ENCODE measurements at regions not wholly inside any gene's neighbourhood (a gene's known extent, or its start where the extent isn't known, plus 50 kb on each side); places are given as distances from the start of the nearest gene placed in this dataset.

DNA sequence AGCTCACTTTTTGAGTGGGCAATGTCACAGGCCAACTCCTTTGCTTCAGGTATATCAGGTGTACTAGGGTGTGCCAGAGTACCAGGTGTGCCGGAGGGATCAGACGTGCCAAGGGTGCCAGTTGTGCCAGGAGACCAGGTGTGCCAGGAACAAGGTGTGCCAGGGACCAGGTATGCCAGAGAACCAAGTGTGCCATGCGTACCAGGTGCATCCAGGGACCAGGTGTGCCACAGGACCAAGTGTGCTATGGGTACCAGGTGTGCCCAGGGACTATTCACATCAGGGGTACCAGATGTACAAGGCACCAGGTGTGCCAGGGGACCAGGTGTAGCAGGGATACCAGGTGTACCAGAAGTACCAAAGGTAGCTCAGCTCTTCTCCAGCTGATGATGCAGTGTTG lies 174.7 kb upstream of the S1PR3 start:
- H3K4me3 ChIP-seq (replicated peaks in 1 of 2; ENCODE audit: low read depth in 2 of 2, low read length in 2 of 2), result no peak overlapping the region
- no peak for DNase-seq (ENCODE audit: low read depth in 2 of 2)
- TF ChIP-seq, protein P1, sequence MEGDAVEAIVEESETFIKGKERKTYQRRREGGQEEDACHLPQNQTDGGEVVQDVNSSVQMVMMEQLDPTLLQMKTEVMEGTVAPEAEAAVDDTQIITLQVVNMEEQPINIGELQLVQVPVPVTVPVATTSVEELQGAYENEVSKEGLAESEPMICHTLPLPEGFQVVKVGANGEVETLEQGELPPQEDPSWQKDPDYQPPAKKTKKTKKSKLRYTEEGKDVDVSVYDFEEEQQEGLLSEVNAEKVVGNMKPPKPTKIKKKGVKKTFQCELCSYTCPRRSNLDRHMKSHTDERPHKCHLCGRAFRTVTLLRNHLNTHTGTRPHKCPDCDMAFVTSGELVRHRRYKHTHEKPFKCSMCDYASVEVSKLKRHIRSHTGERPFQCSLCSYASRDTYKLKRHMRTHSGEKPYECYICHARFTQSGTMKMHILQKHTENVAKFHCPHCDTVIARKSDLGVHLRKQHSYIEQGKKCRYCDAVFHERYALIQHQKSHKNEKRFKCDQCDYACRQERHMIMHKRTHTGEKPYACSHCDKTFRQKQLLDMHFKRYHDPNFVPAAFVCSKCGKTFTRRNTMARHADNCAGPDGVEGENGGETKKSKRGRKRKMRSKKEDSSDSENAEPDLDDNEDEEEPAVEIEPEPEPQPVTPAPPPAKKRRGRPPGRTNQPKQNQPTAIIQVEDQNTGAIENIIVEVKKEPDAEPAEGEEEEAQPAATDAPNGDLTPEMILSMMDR (IDR thresholded peaks at IDR 0.05; ENCODE audit: low read depth, low read length), result no peak

DNA sequence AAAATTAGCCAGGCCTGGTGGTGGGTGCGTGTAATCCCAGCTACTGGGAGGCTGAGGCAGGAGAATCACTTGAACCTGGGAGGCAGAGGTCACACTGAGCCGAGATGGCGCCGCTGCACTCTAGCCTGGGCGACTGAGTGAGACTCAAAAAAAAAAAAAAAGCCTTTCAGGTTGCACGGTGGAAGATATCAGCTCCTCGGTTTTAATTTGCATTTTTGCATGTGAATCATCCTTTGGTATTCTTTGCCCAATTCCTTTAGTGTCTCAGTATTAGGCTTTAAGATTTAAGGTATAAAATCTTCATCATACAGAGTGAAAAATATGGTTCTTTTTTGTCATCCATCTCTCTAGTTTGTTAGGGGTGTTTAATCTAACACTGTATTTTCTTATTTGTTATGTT lies 173.6 kb upstream of the S1PR3 start:
- no peak for DNase-seq (ENCODE audit: low read depth in 2 of 2)
- H3K4me3 ChIP-seq (replicated peaks in 1 of 2; ENCODE audit: low read depth in 2 of 2, low read length in 2 of 2), result no peak overlapping the region
- TF ChIP-seq, protein P1 (IDR thresholded peaks at IDR 0.05; ENCODE audit: low read depth, low read length), result no peak

DNA sequence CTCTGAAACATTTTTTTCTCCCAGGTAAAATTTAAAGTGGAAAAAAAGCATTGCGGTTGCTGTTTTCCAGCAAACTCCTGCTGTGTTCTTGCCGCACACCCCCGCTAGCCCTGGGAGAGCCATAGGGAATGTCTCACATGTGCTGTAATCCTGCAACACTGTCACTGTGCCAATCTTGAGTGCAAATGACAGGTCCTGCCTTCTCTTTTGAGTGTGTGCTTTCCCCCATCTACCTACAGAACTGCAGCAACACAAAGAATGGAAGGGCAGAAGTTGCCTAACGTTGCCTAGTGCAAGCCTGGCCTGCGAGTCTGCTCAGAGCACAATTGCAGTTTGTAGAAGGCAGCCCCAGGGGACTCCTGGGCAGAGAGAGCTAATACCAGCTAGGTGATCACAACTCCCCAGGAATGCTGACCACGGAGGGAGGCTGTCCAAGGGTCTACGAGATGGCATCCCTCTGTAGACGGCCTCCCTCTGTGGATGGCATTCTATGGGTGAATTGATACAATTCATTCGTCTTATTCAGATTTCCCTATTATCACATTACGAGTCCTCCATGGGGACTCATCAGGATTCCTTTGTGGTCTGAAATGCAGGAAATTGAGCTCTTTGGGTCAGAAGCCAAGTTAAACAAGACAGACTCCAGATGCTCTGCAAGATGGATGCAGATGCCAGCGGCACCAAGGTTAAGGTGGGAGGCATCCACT lies 172.6 kb upstream of the S1PR3 start:
- H3K4me3 ChIP-seq (replicated peaks in 1 of 2; ENCODE audit: low read depth in 2 of 2, low read length in 2 of 2), result no peak overlapping the region
- TF ChIP-seq, protein P1 (IDR thresholded peaks at IDR 0.05; ENCODE audit: low read depth, low read length), result no peak
- peak; percentile 60 to 86 for DNase-seq (ENCODE audit: low read depth in 2 of 2)

DNA sequence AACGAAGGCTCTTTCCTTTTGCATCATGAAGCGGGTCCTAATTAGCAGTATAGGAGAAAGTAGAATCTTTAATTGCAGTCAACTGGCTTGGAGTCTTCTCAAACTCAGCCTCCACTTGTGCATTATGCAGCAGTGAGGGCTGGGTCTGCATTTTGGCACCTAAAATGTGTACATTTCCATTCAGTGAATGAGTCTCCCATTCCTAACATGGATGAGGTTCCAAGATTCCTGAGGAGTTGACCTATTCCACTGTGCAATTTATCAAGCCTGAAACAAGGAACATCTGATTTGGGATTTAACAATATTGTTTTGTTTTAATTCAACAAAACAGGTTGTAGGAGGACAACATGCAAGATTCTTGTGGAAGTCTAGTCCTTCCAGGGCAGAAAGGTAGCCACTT lies 171.8 kb upstream of the S1PR3 start:
- no peak for DNase-seq (ENCODE audit: low read depth in 2 of 2)
- TF ChIP-seq, protein P1 (IDR thresholded peaks at IDR 0.05; ENCODE audit: low read depth, low read length), result no peak
- no peak overlapping the region for H3K4me3 ChIP-seq (replicated peaks in 1 of 2; ENCODE audit: low read depth in 2 of 2, low read length in 2 of 2)

DNA sequence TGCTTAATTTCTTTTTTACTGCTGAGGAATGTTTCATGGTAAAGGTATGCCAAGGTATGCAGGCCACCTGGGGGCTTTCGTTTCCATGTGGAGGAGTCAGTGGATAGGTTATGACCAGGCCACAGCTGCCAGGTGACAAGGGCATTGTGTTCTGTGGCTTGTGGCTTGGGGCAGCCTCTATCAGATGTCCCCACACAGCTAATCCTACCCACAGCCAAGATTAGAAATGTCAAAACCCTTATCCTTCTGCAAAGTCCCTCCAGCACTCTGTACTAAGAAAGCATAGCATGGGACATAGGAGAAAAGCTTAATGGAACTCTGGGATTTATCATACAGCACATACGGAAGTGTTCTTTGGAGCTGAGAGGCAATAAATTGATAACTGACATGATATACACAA lies 171.2 kb upstream of the S1PR3 start:
- TF ChIP-seq, protein P1 (IDR thresholded peaks at IDR 0.05; ENCODE audit: low read depth, low read length), result no peak
- no peak for DNase-seq (ENCODE audit: low read depth in 2 of 2)

DNA sequence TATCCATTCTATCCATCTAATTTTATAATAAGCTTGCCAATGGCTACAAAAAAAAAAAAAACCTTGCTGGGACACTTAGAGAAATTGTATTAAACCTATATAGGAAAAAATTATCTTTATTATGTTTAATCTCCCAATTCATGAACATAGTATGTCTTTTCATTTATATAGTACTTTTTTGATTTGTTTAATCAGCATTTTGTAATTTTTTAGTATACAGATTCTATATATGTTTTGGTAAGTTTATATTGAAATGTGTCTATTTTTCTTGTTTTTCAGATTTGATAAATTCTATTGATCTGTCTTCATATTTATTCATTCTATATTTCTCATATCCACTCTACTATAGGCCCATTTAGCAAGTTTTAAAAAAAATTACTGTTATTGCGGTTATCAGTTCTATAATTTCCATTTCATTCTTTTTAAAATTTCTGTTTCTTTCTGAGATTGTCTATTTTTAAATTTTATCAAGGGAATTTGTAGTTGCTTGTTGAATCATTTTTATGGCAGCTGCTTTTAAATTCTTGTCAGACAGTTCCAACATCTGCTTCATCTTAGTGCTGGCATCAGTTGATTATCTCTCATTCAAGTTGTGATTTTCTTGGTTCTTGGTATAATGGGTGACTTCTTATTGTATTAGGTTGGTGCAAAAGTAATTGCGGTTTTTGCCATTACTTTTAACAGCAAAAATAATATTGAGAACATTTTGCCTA lies 170.1 kb upstream of the S1PR3 start:
- no peak overlapping the region for H3K4me3 ChIP-seq (replicated peaks in 1 of 2; ENCODE audit: low read depth in 2 of 2, low read length in 2 of 2)
- DNase-seq (ENCODE audit: low read depth in 2 of 2), result no peak
- TF ChIP-seq, protein P1 (IDR thresholded peaks at IDR 0.05; ENCODE audit: low read depth, low read length), result no peak

More for the DNA sequence above, 171.2 kb upstream of the S1PR3 start:
- no peak overlapping the region for H3K4me3 ChIP-seq (replicated peaks in 1 of 2; ENCODE audit: low read depth in 2 of 2, low read length in 2 of 2)

Measured in cardiac fibroblast (primary cell).